DMS53 (cell line): ENCODE measurements at regions not wholly inside any gene's neighbourhood (a gene's known extent, or its start where the extent isn't known, plus 50 kb on each side); places are given as distances from the start of the nearest gene placed in this dataset.
A peak's percentile ranks its signal among the peaks of the same experiment; 100 is the strongest.
"Not testable (repeated sequence)": the region's sequence is repeated elsewhere in the genome, so short reads cannot be mapped to it uniquely, and the experiment has no call there.

Experiments used
- DNase-seq: peaks from one replicate; lab custom pipeline; 2025; lab: John Stamatoyannopoulos, UW

DNA sequence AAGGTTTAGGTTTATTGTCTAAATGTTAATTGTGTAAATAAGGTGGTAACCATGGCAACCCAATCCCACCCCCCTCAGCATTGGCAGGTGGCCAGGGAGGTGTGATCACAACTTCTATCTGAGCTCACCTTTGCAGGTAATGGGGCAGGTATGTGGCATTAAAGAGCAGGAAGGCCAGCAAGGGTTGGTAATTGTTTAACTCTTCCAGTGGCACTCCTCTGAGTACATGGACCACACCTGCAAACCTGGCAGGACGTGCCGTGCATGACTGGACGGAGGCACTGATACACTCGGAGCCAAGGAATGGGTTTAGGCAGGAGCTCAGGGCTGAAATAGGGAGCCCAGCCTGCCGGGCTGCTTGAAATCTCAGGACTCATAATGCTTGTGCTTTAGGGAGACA, 107.0 kb upstream of the BMP2 start:
- DNase-seq: peak; percentile 18

DNA sequence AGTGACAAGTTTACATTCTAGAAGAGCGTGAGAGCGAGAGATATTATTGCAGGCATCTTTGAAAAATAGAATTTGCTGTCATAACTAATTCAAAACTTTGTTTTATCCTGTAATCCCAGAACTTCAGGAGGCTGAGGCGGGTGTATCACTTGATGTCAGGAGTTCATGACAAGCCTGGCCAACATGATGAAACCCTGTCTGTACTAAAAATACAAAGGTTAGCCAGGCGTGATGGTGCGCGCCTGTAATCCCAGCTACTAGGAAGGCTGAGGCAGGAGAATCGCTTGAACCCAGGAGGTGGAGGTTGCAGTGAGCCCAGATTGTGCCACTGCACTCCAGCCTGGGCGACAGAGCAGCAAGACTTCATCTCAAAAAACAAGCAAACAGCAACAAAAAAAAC, 108.6 kb upstream of the BMP2 start:
- DNase-seq: not testable (repeated sequence)

DNA sequence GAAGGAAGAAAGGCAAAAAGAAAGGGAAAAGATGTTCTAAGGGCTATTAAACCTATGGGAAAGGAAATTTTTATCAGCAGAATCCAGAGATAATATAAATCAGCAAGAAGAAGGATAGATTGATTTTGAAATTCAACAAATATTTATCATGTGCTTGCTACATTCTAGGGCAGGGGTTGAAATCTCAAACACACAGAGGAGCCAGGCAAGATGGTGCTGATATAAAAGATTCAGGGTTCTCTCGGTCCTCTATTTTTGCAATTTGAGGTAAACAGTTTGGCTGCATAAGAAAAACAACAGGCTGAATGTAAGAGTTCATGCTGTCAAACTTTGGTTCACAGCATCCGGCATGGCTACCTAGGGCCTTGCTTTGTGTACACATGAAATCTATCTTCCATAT, 109.6 kb upstream of the BMP2 start:
- DNase-seq: no peak

DNA sequence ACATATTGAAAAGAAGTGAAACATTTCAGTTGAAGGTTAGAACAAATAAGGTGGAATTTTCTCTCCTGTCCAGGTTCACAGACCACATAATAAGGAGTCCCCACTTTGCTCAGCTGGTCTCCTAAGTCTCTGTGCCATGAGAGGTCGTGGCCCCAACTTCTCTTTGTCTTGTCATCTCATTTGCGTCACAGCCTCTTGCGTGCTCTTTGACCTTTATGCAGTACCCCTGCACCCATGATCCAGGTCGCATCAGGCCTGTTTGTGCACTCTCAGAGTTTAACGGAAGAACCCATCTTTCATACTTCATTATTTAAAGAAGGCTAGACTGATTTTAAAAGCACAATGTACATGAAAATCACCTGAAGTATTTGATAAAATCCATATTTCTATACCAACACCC, 110.4 kb upstream of the BMP2 start:
- DNase-seq: no peak

DNA sequence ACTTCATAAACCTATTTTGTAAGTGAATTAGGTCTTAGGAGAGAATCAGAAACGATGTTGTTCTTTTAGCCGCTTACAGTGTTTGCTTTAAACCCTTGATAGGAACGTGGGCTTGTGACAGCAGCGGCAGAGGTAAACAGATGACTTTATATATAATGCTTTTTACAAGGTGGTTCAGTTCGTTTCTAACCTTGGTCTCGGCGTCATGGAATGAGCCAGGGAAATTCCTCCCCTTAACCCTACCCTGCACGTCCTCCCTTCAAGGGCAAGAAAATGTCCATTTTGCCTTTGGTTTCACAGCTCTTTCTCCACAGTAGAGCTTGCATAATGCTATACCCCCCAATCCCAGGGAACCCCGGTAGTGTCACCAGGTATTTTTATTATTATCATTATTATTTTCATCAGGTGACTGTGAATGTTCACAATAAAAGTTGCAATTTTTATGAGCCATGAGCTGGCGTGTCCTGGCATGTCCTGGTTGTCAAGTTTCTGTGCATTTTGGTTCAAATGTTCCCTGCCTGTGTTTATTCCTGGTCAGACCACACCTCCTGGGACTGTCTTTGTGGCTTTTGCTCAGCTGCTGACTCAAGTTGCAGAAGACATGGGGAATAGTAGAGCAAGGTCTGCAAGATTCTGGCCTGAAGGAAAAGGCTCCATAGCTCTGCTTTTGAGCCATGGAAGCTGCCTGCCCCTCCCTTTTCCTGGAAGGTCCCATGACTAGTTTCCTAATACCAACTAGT, 112.8 kb upstream of the BMP2 start:
- no peak for DNase-seq

DNA sequence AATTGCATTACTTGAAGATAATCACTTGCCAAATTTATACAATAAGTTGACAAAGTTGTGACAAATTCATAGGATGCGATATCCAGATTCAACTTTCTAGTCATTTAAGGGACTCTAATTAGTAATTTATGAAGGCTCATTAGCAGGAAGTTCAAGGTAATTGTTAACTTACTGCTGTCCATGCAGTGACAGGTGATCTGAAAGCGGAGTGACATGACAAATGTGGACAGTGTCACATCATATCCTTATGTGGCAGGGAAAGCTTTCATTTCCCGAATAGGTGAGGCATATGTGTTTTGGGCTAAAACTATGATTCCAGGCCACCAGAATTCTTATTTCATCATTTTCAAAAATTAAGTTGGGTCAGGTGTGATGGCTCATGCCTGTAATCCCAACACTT, 115.9 kb upstream of the BMP2 start:
- DNase-seq: no peak

DNA sequence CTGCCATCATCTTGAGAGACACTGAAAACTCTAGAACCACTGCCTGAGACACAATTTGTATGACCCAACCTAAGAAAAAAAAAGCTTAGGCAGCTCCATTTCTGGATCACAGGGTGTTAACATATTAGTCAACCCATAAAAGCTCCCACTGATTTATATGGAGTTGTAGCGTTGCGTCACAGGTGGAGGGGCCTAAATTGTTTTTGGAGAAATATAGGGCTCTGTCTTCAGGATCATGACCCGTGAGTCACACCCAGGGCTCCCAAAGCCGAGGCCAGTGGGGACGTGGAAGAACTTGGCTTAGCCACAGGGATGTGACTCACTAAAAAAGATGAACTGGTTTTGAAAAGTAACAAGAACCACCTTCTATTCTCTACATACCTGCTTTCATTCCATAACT, 116.5 kb upstream of the BMP2 start:
- DNase-seq: no peak

DNA sequence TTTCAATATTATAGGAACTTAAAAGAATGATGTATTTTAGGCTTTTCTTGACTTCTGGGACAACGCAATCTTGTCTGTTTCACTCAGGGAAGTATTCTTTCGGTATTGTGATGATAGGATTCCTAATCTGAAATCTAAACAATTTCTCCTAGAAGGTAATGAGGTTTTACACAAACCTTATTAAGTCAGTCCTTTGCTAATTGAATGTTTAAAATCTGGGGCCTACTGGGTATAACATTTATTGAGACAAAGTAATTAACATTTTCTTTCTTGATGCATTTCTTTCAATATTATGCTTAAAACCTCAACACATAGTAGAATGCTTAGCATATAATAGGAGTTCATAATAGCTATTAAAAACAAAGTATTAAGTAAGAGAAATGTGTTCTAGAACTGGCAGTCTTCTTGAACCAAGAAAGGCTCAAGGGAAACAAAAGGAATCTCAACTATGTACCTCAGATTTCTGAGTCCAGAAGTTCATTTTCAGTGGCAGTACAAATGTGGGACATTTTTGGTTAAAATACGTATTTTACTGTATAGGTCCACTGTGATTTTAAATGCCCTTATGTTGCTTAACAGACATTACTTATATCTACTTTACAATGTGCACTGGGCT, 121.4 kb upstream of the BMP2 start:
- DNase-seq: no peak

DNA sequence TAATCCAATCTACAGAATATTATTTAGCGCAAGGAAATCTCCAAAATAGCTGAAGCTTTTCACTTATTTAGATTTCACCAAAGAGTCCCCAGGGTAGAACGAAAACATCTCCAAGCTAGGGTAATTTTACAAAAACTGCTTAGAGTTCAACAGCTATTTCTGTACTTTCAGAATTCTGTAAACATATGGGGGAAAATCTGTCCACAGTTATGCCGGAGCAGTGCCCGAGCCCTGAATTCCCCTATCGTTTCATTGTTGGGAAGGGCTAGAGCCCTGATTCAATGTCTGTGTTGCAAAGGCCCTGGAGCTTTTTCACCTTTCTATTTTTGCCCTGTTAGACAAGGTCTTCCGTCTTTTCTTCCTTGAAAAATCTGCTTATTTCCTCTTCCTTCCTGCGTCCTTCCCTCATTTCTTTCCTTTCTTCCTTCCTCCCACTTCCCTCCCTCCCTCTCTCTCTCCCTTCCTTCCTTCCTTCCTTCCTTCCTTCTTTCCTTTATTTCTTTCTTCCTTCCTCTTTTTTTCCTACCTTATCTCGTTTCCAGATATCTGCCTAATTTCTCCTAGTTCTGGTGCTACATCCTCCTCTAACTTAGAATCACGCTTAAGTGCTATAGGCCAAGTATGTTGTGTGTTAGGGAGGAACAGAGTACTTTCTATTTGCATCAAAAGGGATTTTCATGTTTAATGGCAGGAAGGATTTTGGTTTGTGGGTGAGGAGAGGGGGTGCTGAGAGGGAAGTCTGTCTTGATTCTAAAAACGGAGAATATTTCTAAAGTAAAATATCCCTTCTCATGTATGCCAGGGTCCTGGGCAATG, 122.5 kb upstream of the BMP2 start:
- DNase-seq: no peak

DNA sequence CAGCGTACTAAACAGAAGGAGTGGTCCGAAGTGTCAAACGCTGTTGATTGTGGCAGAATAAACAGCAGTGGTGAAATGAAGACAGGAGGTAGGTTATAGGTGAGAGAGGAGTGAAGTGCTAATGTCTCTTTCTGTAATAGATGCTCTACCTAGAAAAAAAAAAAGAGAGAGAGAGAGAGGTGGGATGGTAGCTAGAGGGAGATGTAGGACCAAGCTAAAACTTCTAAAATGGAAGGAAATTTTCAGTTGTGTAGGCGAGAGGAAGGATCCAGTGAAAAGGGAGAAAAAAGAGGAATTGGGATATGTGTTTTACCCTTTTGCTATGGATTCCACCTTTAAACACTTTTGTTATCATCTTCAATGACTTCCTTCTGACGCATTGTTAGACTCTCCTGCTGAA, 126.5 kb upstream of the BMP2 start:
- DNase-seq: no peak

DNA sequence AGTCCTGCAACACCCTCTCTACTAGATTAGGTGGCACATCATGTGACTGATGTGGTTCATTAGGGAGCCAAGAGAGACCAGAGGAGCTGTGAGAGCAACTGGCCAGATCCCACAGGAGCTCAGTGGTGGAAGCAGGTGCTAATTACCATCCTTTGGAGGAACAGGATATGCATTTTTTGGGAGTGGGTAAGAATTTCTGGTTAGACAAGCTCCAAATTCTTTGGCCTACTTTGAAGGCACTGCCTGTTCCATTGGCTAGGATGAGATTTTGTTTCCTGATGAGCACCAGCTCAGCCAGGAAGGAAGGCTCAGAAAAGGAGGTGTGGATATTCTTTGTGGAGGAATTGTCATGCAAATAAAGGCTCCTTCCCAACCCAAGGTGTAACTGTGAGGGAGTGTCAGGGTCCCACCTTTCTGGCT, 130.3 kb upstream of the BMP2 start:
- DNase-seq: no peak

DNA sequence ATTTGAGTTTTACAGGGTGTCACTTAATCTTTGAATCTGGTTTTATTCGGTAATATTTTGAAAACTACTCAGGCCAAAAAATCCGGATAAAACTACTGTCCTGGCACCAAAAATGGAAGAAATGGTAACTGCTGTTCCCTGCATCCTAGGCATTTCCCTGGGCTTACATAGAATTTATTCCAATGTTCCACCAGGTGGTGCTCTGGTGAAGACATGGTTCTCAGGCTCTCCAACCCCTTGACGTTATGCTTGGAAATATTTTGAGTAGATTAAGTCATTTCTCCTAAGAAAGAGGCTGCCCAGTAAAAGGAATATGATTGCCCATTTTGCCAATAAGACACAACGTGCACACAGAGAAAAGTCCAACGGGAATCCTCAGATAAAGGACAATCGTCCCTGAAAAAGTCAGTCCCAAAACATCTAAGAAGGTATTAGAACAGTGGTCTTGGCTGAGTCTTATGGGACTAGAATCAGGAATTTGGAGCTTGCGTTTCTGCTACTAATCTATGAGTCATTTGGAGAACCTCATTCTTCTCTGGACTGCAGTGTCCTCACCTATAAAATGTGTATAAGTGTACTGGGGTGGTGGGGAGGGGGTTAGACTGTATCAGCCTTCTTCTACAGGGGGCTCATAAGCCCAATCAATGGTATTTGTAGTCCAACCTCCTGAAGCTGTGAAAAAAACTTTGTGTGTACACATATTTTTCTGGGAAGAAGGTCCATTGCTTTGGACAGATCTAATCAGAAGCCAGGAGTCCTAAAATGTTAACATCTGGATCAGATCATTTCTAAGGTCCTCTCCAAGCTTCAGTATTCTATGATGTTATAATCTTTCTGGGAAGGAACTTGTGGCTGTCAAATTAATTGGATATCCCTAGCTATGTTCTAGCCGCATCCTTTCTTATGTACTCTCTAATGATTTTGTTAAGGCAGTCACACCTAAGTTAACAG, 131.0 kb upstream of the BMP2 start:
- peak; percentile 81 for DNase-seq

DNA sequence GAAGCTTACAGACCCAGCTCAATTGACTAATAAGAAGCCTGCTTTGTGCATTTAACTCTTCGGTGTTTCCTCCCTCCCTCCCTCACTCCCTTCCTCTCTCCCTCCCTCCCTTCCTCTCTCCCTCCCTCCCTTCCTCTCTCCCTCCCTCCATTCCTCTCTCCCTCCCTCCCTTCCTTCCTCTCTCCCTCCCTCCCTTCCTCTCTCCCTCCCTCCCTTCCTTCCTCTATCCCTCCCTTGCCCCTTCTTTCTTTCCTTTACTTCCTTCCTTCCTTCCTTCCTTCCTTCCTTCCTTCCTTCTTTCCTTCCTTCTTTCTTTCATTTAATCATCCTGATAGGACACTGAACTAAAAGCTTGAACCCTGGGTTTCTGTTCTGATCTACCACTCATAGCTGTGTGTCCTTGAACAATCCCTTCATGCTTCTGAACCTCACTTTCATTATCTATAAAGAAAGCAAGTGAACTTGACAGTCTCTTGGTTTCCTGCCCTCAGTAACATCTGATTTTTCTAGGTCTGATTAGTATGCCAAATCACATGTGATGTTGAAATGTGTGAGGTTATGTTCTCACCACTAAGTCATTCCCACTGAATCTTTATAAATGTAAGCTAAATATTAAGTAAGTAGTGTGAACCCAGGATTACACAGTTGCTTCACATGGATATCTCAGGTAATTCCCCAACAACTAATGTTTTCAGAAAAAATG, 132.3 kb upstream of the BMP2 start:
- DNase-seq: no peak

DNA sequence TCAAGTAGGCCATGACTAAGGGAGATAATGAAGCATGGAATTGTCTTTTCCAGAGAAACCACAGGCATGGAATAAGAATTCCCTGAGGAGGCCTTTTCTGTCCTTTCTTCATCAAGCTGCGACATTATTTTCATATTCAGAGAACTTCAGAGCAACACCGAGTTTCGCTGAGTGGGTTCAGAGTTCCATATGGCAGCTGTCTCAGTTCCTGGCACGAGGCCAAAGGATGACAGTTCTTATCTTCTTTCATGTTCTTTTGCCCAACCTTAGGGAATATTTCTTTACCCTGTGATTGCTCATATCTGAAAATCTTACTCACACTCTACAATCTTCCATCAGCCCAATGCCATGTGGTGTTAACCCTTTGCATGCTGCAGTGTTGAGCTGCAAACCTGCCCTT, 135.3 kb upstream of the BMP2 start:
- DNase-seq: peak; percentile 82

DNA sequence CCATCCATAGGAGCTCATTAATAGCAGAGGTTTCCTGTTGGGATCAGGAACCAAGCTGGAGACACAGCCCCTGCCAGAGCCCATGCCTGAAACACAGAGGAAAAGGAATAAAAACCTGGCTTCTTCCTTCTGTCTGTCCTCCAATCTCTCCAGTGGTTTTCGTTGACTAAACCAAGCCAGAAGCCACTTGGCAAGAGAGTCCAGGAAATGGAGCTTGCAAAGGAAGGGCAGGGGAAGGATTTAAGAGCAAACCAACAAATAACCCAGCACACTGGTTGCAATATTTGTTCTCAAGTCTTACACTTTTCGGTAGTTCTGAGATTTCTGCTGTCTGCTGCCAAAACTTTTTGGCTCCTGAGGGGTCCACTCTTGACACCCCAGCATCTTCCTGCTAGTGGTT, 137.0 kb upstream of the BMP2 start:
- DNase-seq: peak; percentile 15

DNA sequence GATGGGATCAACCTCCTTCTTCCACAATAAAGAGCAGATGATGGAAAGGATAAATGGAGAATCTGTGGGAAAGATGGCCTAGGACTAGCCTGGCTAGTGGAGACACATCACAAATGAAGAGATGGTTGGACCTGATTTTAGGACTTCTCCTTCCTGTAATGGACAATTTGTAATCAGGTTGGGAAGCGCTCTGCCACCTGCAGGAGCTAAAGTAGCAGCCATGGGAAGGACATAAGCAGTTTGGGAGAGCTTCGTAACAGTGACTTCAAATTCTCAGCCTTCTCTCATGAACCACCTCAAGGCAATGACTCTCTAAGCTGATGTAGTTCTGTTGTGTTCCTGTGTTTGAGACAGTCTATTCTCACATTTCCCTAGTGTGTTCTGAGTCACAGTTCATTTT, 137.9 kb upstream of the BMP2 start:
- no peak for DNase-seq

DNA sequence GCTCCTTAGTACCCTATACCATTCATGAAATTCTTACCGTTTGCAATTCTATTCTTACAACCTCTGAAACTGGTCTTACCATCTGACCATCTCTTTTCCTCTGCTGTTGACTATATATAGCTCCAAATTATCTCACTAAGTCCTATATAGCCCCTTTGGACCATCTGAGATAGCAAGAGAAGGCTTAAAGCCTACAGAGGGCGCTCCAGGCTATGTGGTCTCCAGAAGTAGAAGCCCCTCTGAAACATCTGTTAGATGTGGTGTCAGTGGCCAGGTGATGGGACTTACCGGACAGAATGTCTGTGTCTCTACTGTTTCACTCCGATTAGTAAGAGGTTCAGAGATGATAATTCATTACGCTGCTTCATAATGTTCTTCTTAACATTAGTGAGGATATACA, 140.7 kb upstream of the BMP2 start:
- peak; percentile 16 for DNase-seq

DNA sequence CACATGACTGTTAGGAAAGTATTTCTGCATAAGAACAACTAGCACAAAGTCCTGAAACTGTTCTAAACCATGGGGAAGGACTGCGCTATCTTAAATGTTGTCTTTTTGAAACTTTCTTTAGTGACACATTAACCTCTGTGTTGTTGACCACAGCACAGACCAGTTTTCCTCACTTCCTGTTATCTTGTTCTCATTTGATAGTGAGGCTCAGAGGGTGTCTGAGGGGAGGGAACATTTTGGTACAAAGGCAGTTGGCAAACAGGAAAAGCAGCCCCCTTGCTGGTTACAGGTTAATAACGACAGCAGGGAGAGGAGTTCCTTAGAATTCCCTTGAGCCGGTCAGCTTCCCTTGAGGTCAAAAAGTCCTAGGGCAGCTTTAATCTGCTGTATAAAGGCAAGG, 143.5 kb upstream of the BMP2 start:
- no peak for DNase-seq

DNA sequence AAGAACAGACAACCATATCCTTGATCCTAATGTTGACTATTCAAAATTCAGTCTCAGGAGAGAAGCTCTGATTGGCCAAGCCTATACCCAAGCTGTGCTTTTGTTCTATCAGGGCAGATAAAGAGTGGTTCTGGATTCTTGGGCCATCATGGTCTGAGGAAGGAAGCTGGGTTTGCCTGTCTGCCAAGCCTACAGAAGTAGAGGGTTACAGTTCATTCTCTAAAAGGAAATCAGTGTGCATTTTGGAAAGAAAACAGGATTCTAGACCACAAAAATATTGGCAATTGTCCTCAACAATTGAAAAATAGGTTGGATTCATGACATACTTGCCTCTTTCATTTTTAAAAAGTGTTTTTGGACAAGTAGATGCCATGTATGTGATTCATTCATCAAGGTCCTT, 145.4 kb upstream of the BMP2 start:
- DNase-seq: no peak

DNA sequence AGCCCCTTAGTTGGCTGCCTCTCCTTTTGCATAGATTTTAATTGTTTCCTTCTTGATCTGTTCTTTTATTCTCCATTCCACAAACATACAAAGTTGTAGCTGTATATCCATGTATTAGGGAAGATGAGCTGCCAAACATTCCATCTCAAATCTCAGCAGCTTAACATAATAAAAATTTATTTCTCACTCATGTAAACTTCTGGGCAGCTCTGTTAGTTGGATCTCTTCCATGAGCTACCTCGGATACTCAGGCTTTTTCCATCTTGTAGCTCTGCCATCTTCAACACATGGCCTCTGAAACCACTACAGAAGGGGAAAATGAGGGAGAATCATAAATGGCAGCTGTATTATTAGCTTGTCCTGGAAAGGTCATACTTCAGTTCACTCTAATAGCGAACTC, 149.4 kb upstream of the BMP2 start:
- no peak for DNase-seq

DNA sequence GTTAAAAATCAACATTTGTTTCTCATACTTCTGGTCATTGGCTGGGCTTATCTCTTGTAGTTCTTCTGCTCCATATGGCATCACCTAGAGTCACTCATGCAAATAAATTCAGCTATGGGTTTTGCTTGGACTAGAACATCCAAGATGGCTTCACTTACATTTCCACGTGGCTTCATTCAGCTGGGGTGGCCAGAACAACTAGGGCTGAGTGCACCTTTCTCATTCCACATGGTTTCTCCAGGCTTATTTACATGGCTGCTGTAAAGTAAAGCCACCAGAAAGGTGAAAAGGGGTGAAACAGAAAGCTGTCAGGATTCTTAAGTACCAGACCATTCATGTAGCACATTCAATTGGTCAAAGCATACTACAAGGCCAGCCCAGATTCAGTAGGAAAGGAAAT, 151.1 kb upstream of the BMP2 start:
- no peak for DNase-seq
